PC-9 (cell line): ENCODE measurements at regions not wholly inside any gene's neighbourhood (a gene's known extent, or its start where the extent isn't known, plus 50 kb on each side); places are given as distances from the start of the nearest gene placed in this dataset.

Experiments
- BruUV-seq: library from RNA; stranded (reverse); fragments of 400-500 nt; replicated peaks from 2 replicates; lab custom pipeline; 2021; lab: Mats Ljungman, UMichigan
- CTCF ChIA-PET: fragments of 300-600 bp; sonication (Branson Sonifier 250); formaldehyde crosslinking; loops from one replicate; lab custom pipeline; 2022; ENCODE audit warnings: antibody characterized with exemption; lab: Charles Lee
- POLR2A ChIA-PET: fragments of 300-600 bp; sonication (Branson Sonifier 250); formaldehyde crosslinking; loops from one replicate; lab custom pipeline; 2022; ENCODE audit warnings: antibody characterized with exemption; ENCODE audit not compliant: unreplicated experiment; lab: Charles Lee
- DNase-seq, 2 experiments: peaks; one replicate each; pipeline versions ENCODE4 v3.0.0 to v3.0.0-alpha.2; 2015 to 2022; ENCODE audit warnings: mixed read lengths in 1 of 2
- H2AFZ ChIP-seq: fragments of 200-600 bp; sonication (generic); 2 replicates; pipeline ENCODE4 v1.8.1; 2017; ENCODE audit warnings: antibody characterized with exemption
- H3F3A ChIP-seq: fragments of 200-600 bp; sonication (generic); 2 replicates; pipeline ENCODE4 v1.8.1; 2017; ENCODE audit warnings: antibody characterized with exemption, mild to moderate bottlenecking, low read depth; ENCODE audit not compliant: insufficient read depth
- H3K27ac ChIP-seq: fragments of 200-600 bp; sonication (generic); 2 replicates; pipeline ENCODE4 v1.6.1; 2016; ENCODE audit warnings: mixed run types
- H3K27me3 ChIP-seq: fragments of 200-600 bp; sonication (generic); 2 replicates; pipeline ENCODE4 v1.6.1; 2016; ENCODE audit warnings: low read depth, mixed run types; ENCODE audit not compliant: insufficient read depth
- H3K36me3 ChIP-seq: fragments of 200-600 bp; sonication (generic); 2 replicates; pipeline ENCODE4 v1.6.1; 2016; ENCODE audit warnings: low read depth, mixed run types
- H3K4me1 ChIP-seq: fragments of 200-600 bp; sonication (generic); replicated peaks from 2 replicates; pipeline ENCODE4 v1.6.1; 2016; ENCODE audit warnings: mixed run types; ENCODE audit not compliant: insufficient read depth
- H3K4me2 ChIP-seq: fragments of 200-600 bp; sonication (generic); 2 replicates; pipeline ENCODE4 v1.6.1; 2017; ENCODE audit warnings: mixed run types
- H3K4me3 ChIP-seq: fragments of 200-600 bp; sonication (generic); 2 replicates; pipeline ENCODE4 v1.6.1; 2016; ENCODE audit warnings: mixed run types
- H3K79me2 ChIP-seq: fragments of 200-600 bp; sonication (generic); 2 replicates; pipeline ENCODE4 v1.6.1; 2017; ENCODE audit warnings: low read depth, mixed run types
- H3K9me2 ChIP-seq: fragments of 200-600 bp; sonication (generic); 2 replicates; pipeline ENCODE4 v1.8.1; 2017; ENCODE audit warnings: mild to moderate bottlenecking; ENCODE audit not compliant: insufficient read depth
- H3K9me3 ChIP-seq: fragments of 200-600 bp; sonication (generic); 2 replicates; pipeline ENCODE4 v1.8.1; 2016; ENCODE audit warnings: low read depth; ENCODE audit not compliant: insufficient read depth
- H4K20me1 ChIP-seq: fragments of 200-600 bp; sonication (generic); 2 replicates; pipeline ENCODE4 v1.8.1; 2017; ENCODE audit not compliant: insufficient read depth
- CTCF ChIP-seq: fragments of 200-600 bp; sonication (generic); conservative IDR thresholded peaks from 2 replicates; pipeline ENCODE4 v1.6.1; 2017; ENCODE audit warnings: mixed run types, antibody characterized with exemption, mild to moderate bottlenecking, moderate library complexity
- EZH2 ChIP-seq: fragments of 200-600 bp; sonication (generic); IDR thresholded peaks from 2 replicates; pipeline ENCODE4 v1.8.0; 2017; ENCODE audit warnings: antibody characterized with exemption, low read depth
- intact Hi-C: fragments of 100-400 bp; cut with micrococcal nuclease; formaldehyde crosslinking; loops from one replicate; pipeline ENCODE4 v1.10.0; 2022; ENCODE audit not compliant: unreplicated experiment

GRCh38 chr18:39238981-39239660, 1673.5 kb upstream of the CELF4 start:
- CTCF ChIA-PET: no interaction called here
- BruUV-seq: no TSS peak
- Histone ChIP-seq H3K4me1 (no peaks in the 10 kb centered on the region), H3K9me2 (no peaks in the 10 kb centered on the region), H3K4me3 (no peak overlapping the region), H3K4me2 (no peak overlapping the region), H3K27me3 (no peaks in the 10 kb centered on the region), H3K9me3 (no peaks in the 10 kb centered on the region), H3F3A (no peaks in the 10 kb centered on the region), H3K27ac (no peak overlapping the region), H4K20me1 (no peaks in the 10 kb centered on the region), H2AFZ (no peak overlapping the region), H3K79me2 (no peaks in the 10 kb centered on the region), H3K36me3 (no peaks in the 10 kb centered on the region)
- no peak for DNase-seq
- TF ChIP-seq CTCF: no peak
- TF ChIP-seq EZH2: no peak
- POLR2A ChIA-PET: no interaction called here
- intact Hi-C loops: no loop called here

GRCh38 chr18:39235118-39235719, 1669.6 kb upstream of the CELF4 start:
- H3K4me1 ChIP-seq: no peaks in the 10 kb centered on the region
- no peak for DNase-seq
- H3K9me3 ChIP-seq: no peaks in the 10 kb centered on the region
- H3K4me3 ChIP-seq: no peak overlapping the region
- H3F3A ChIP-seq: no peaks in the 10 kb centered on the region
- no TSS peak for BruUV-seq
- H3K79me2 ChIP-seq: no peaks in the 10 kb centered on the region
- ChIA-PET POLR2A (no interaction called here), CTCF (no interaction called here)
- H3K4me2 ChIP-seq: no peak overlapping the region
- H3K27me3 ChIP-seq: no peaks in the 10 kb centered on the region
- no peaks in the 10 kb centered on the region for H3K36me3 ChIP-seq
- no peak overlapping the region for H3K27ac ChIP-seq
- TF ChIP-seq EZH2: no peak
- TF ChIP-seq CTCF: no peak
- no peak overlapping the region for H2AFZ ChIP-seq
- H4K20me1 ChIP-seq: no peaks in the 10 kb centered on the region
- no peaks in the 10 kb centered on the region for H3K9me2 ChIP-seq
- intact Hi-C loops: no loop called here

GRCh38 chr18:39232937-39233336, 1667.3 kb upstream of the CELF4 start:
- ChIA-PET POLR2A (no interaction called here), CTCF (no interaction called here)
- Histone ChIP-seq H3K9me2 (no peaks in the 10 kb centered on the region), H3K9me3 (no peaks in the 10 kb centered on the region), H3K4me1 (no peaks in the 10 kb centered on the region), H4K20me1 (no peaks in the 10 kb centered on the region), H3K4me3 (no peak overlapping the region), H2AFZ (no peak overlapping the region), H3K4me2 (no peak overlapping the region), H3K27ac (no peak overlapping the region), H3K27me3 (no peaks in the 10 kb centered on the region), H3K79me2 (no peaks in the 10 kb centered on the region), H3K36me3 (no peaks in the 10 kb centered on the region), H3F3A (no peaks in the 10 kb centered on the region)
- TF ChIP-seq EZH2 (no peak), CTCF (no peak)
- DNase-seq: no peak
- BruUV-seq: no TSS peak
- intact Hi-C loops: no loop called here
